Fibroblast of mammary gland (primary cell): ENCODE measurements at regions not wholly inside any gene's neighbourhood (a gene's known extent, or its start where the extent isn't known, plus 50 kb on each side); places are given as distances from the start of the nearest gene placed in this dataset.

ENCODE experiments used
- DNase-seq: peaks from one replicate; pipeline ENCODE4 v3.0.0-alpha.2; 2010; ENCODE audit warnings: low read depth
- H3K4me3 ChIP-seq: 2 replicates; pipeline ENCODE4 v1.5.1; 2011; ENCODE audit warnings: low read depth, mild to moderate bottlenecking, low read length, moderate library complexity; ENCODE audit not compliant: control insufficient read depth
- CTCF ChIP-seq: conservative IDR thresholded peaks from 2 replicates; pipeline ENCODE4 v1.5.1; 2011; ENCODE audit warnings: low read depth, low read length, inconsistent platforms; ENCODE audit not compliant: control insufficient read depth, insufficient read depth

GRCh38 chr3:106814231-106814630 is 563.0 kb upstream of the CCDC54 start:
- no peak for TF ChIP-seq CTCF
- H3K4me3 ChIP-seq: no peak overlapping the region
- DNase-seq: no peak

GRCh38 chr3:106816838-106817237 is 560.4 kb upstream of the CCDC54 start:
- no peak for DNase-seq
- no peak overlapping the region for H3K4me3 ChIP-seq
- TF ChIP-seq CTCF: no peak

GRCh38 chr3:106817706-106818105 is 559.5 kb upstream of the CCDC54 start:
- H3K4me3 ChIP-seq: no peak overlapping the region
- no peak for TF ChIP-seq CTCF
- DNase-seq: no peak

GRCh38 chr3:106819440-106819839 is 557.8 kb upstream of the CCDC54 start:
- no peak overlapping the region for H3K4me3 ChIP-seq
- no peak for TF ChIP-seq CTCF
- DNase-seq: no peak

GRCh38 chr3:106820726-106821362 is 556.4 kb upstream of the CCDC54 start:
- DNase-seq: no peak
- H3K4me3 ChIP-seq: no peak overlapping the region
- no peak for TF ChIP-seq CTCF

GRCh38 chr3:106821801-106822200 is 555.4 kb upstream of the CCDC54 start:
- H3K4me3 ChIP-seq: no peak overlapping the region
- peak; percentile 40 for DNase-seq
- no peak for TF ChIP-seq CTCF

GRCh38 chr3:106822204-106822603 is 555.0 kb upstream of the CCDC54 start:
- DNase-seq: no peak
- no peak for TF ChIP-seq CTCF
- no peak overlapping the region for H3K4me3 ChIP-seq
